Testis (tissue), 2 donors: ENCODE measurements at regions not wholly inside any gene's neighbourhood (a gene's known extent, or its start where the extent isn't known, plus 50 kb on each side); places are given as distances from the start of the nearest gene placed in this dataset.

Experiments
- DNase-seq: peaks from one replicate; pipeline ENCODE4 v3.0.0-alpha.2; 2019
- H3K27ac ChIP-seq, 2 donors: fragments of 200-600 bp; sonication (generic); one replicate each; pipeline ENCODE4 v1.5.1; 2019
- H3K27me3 ChIP-seq: fragments of 200-600 bp; sonication (generic); one replicate; pipeline ENCODE4 v1.5.1; 2019
- H3K36me3 ChIP-seq: fragments of 200-600 bp; sonication (generic); one replicate; pipeline ENCODE4 v1.5.1; 2017; ENCODE audit warnings: low read depth; ENCODE audit errors: missing control alignments
- H3K4me1 ChIP-seq: fragments of 200-600 bp; sonication (generic); one replicate; pipeline ENCODE4 v1.5.1; 2019
- H3K4me3 ChIP-seq, 2 donors: fragments of 200-600 bp; sonication (generic); one replicate each; pipeline ENCODE4 v1.5.1; 2017 to 2019
- H3K9me3 ChIP-seq: fragments of 200-600 bp; sonication (generic); one replicate; pipeline ENCODE4 v1.5.1; 2017
- POLR2A ChIP-seq: fragments of 450-650 bp; IDR thresholded peaks from one replicate; pipeline ENCODE4 v1.6.1; 2017; ENCODE audit warnings: antibody characterized with exemption, mild to moderate bottlenecking, moderate library complexity
- WGBS, 2 donors: methylation state at CpG; one replicate each; pipeline ENCODE4 v1.1.5; 2018; 5-methylcytosine and 5-hydroxymethylcytosine counted together
- intact Hi-C: fragments of 100-400 bp; cut with DNase I; formaldehyde crosslinking; loops from one replicate; pipeline ENCODE4 v1.15.1; 2023; ENCODE audit warnings: low total_unique reads
- TF ChIP-seq, protein P1 (sequence below), 3 experiments: fragments of 450-650 bp in 2 of 3; fragments of 200-600 bp in 1 of 3; sonication (generic) in 1 of 3; IDR thresholded peaks; one replicate each; pipeline ENCODE4 v1.5.1; 2016 to 2019; ENCODE audit warnings: antibody characterized with exemption in 3 of 3, mild to moderate bottlenecking in 2 of 3, moderate library complexity in 1 of 3

DNA sequence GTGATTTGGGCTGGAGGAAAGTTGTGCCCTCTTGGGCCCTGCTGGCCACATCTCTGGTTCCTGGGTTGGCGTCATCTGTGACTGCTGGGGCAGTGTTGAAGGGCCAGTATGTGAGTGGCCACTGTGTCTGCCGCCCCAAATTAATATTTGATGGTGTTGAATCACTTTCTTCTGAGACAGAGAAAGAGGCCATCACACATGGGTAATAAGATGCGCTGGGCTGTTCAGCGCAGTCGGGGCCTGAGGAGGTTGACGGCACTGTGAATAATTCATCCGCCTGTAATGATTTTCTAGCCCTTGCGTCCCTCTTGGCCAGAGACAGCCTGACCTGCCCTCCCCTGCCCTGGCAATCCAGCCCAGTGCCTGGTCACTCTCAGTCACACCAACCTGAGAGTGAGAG, 56.2 kb upstream of the BEGAIN start:
- no peaks in the 10 kb centered on the region for H3K27me3 ChIP-seq
- no peak overlapping the region for H3K4me3 ChIP-seq
- WGBS, 2 donors: 91 to 94% methylated on average over 8 of the region's 8 CpGs
- TF ChIP-seq, protein P1, sequence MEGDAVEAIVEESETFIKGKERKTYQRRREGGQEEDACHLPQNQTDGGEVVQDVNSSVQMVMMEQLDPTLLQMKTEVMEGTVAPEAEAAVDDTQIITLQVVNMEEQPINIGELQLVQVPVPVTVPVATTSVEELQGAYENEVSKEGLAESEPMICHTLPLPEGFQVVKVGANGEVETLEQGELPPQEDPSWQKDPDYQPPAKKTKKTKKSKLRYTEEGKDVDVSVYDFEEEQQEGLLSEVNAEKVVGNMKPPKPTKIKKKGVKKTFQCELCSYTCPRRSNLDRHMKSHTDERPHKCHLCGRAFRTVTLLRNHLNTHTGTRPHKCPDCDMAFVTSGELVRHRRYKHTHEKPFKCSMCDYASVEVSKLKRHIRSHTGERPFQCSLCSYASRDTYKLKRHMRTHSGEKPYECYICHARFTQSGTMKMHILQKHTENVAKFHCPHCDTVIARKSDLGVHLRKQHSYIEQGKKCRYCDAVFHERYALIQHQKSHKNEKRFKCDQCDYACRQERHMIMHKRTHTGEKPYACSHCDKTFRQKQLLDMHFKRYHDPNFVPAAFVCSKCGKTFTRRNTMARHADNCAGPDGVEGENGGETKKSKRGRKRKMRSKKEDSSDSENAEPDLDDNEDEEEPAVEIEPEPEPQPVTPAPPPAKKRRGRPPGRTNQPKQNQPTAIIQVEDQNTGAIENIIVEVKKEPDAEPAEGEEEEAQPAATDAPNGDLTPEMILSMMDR (IDR thresholded peaks at IDR 0.05): no peak
- TF ChIP-seq POLR2A: no peak
- intact Hi-C loops: no loop called here
- H3K4me1 ChIP-seq: peaks cover 6% of the 10 kb centered on the region
- H3K36me3 ChIP-seq: no peaks in the 10 kb centered on the region
- no peaks in the 10 kb centered on the region for H3K9me3 ChIP-seq
- H3K27ac ChIP-seq: no peak overlapping the region
- DNase-seq: no peak

- no peak for DNase-seq
- H3K4me3 ChIP-seq: no peak overlapping the region
- no peaks in the 10 kb centered on the region for H3K36me3 ChIP-seq
- H3K27me3 ChIP-seq: no peaks in the 10 kb centered on the region
- no peak for TF ChIP-seq POLR2A
- TF ChIP-seq, protein P1 (IDR thresholded peaks at IDR 0.05): no peak
- H3K4me1 ChIP-seq: peaks cover 6% of the 10 kb centered on the region
- no peak overlapping the region for H3K27ac ChIP-seq
- H3K9me3 ChIP-seq: no peaks in the 10 kb centered on the region
- intact Hi-C loops: no loop called here
- 87 to 88% methylated on average over 6 of the region's 6 CpGs for WGBS, 2 donors
Measured at GRCh38 chr14:100644383-100644782, 57.2 kb upstream of the BEGAIN start.

- DNase-seq: no peak
- 65 to 70% methylated on average over 8 of the region's 8 CpGs for WGBS, 2 donors
Measured at GRCh38 chr14:100644784-100645183, 57.6 kb upstream of the BEGAIN start.

GRCh38 chr14:100645196-100645981, 58.2 kb upstream of the BEGAIN start:
- Histone ChIP-seq H3K4me1 (peaks cover 6% of the 10 kb centered on the region), H3K27ac (no peak overlapping the region), H3K4me3 (no peak overlapping the region), H3K27me3 (no peaks in the 10 kb centered on the region), H3K36me3 (no peaks in the 10 kb centered on the region), H3K9me3 (no peaks in the 10 kb centered on the region)
- peak; percentile 96 for DNase-seq
- WGBS, 2 donors: 43 to 48% methylated on average over 12 of the region's 12 CpGs
- intact Hi-C loops: no loop called here
- no peak for TF ChIP-seq POLR2A
- TF ChIP-seq, protein P1 (IDR thresholded peaks at IDR 0.05): peak; percentile 69 to 82 (median 77)

More at GRCh38 chr14:100644784-100645183, 57.6 kb upstream of the BEGAIN start:
- H3K4me3 ChIP-seq: no peak overlapping the region
- H3K4me1 ChIP-seq: peaks cover 6% of the 10 kb centered on the region
- no peaks in the 10 kb centered on the region for H3K9me3 ChIP-seq
- H3K36me3 ChIP-seq: no peaks in the 10 kb centered on the region
- no peaks in the 10 kb centered on the region for H3K27me3 ChIP-seq
- no peak for TF ChIP-seq POLR2A
- TF ChIP-seq, protein P1 (IDR thresholded peaks at IDR 0.05): no peak
- no peak overlapping the region for H3K27ac ChIP-seq
- intact Hi-C loops: no loop called here

- no peak for TF ChIP-seq POLR2A
- TF ChIP-seq, protein P1 (IDR thresholded peaks at IDR 0.05): peak in 1 of 3 experiments; percentile 0
- Histone ChIP-seq H3K4me1 (peaks cover 6% of the 10 kb centered on the region), H3K27ac (no peak overlapping the region), H3K36me3 (no peaks in the 10 kb centered on the region), H3K9me3 (no peaks in the 10 kb centered on the region), H3K27me3 (no peaks in the 10 kb centered on the region), H3K4me3 (no peak overlapping the region)
- intact Hi-C loops: no loop called here
- DNase-seq: no peak
- WGBS, 2 donors: 49 to 66% methylated on average over 3 of the region's 3 CpGs
Measured at GRCh38 chr14:100645982-100646314, 58.7 kb upstream of the BEGAIN start.
